BLaER1 treated with 17β-estradiol and CSF1 and Interleukin-3, amounts not matched to agents 10 nM and 100 nM (cell line): ENCODE measurements at regions not wholly inside any gene's neighbourhood (a gene's known extent, or its start where the extent isn't known, plus 50 kb on each side); places are given as distances from the start of the nearest gene placed in this dataset.

Experiments
- H3K27ac ChIP-seq, 11 experiments: shearing (Covaris generic); formaldehyde crosslinking; 2 replicates each; pipeline ENCODE4 v1.8.1; 2022
- H3K27me3 ChIP-seq, 11 experiments: shearing (Covaris generic); formaldehyde crosslinking; 2 replicates each; pipeline ENCODE4 v1.8.1; 2022
- H3K36me3 ChIP-seq, 11 experiments: shearing (Covaris generic); formaldehyde crosslinking; 2 replicates each; pipeline ENCODE4 v1.8.1; 2022
- H3K4me1 ChIP-seq, 10 experiments: shearing (Covaris generic); formaldehyde crosslinking; 2 replicates each; pipeline ENCODE4 v1.8.1; 2022
- H3K4me2 ChIP-seq, 11 experiments: shearing (Covaris generic); formaldehyde crosslinking; 2 replicates each; pipeline ENCODE4 v1.8.1; 2022
- H3K4me3 ChIP-seq, 10 experiments: shearing (Covaris generic); formaldehyde crosslinking; 2 replicates each; pipeline ENCODE4 v1.8.1; 2022
- H3K9ac ChIP-seq, 11 experiments: shearing (Covaris generic); formaldehyde crosslinking; 2 replicates each; pipeline ENCODE4 v1.8.1; 2022
- H3K9me3 ChIP-seq, 11 experiments: shearing (Covaris generic); formaldehyde crosslinking; replicated peaks in 1 of 11; 2 replicates each; pipeline ENCODE4 v1.8.1; 2022
- H4K20me1 ChIP-seq, 11 experiments: shearing (Covaris generic); formaldehyde crosslinking; 2 replicates each; pipeline ENCODE4 v1.8.1; 2022
- Cebpa-rat ChIP-seq, 11 experiments: shearing (Covaris generic); IDR thresholded peaks; 2 replicates each; pipeline ENCODE4 v1.8.1; 2022

GRCh38 chr3:31442755-31443154 lies 90.0 kb upstream of the STT3B start:
- no peak for TF ChIP-seq Cebpa-rat (IDR thresholded peaks at IDR 0.05)
- no peaks in the 10 kb centered on the region for H3K36me3 ChIP-seq

GRCh38 chr3:31444220-31445142 lies 88.2 kb upstream of the STT3B start:
- Histone ChIP-seq H3K9ac (no peak overlapping the region), H3K27ac (no peak overlapping the region), H3K27me3 (no peaks in the 10 kb centered on the region), H3K4me3 (no peak overlapping the region), H3K4me1 (peaks cover 0 to 13% (median 10%) of the 10 kb centered on the region in 10 experiments; a peak in 16 of 20 replicates), H4K20me1 (no peaks in the 10 kb centered on the region), H3K9me3 (peaks cover 10 to 20% (median 12%) of the 10 kb centered on the region in 11 experiments; a peak in 21 of 22 replicates), H3K4me2 (no peak overlapping the region), H3K36me3 (no peaks in the 10 kb centered on the region)
- TF ChIP-seq Cebpa-rat (IDR thresholded peaks at IDR 0.05): peak in 1 of 11 experiments; percentile 17; a peak in 1 of 22 replicates

More at GRCh38 chr3:31442755-31443154, 90.0 kb upstream of the STT3B start:
- Histone ChIP-seq H4K20me1 (no peaks in the 10 kb centered on the region), H3K4me2 (no peak overlapping the region), H3K27me3 (no peaks in the 10 kb centered on the region), H3K4me3 (no peak overlapping the region), H3K27ac (no peak overlapping the region), H3K9ac (no peak overlapping the region), H3K9me3 (peaks cover under 1 to 7% (median 2%) of the 10 kb centered on the region in 11 experiments; a peak in 17 of 22 replicates), H3K4me1 (no peaks in the 10 kb centered on the region)

GRCh38 chr3:31445701-31446100 lies 87.0 kb upstream of the STT3B start:
- Histone ChIP-seq H3K4me1 (peaks cover 0 to 13% (median 10%) of the 10 kb centered on the region in 10 experiments; a peak in 16 of 20 replicates), H3K9me3 (peaks cover 12 to 29% (median 20%) of the 10 kb centered on the region in 11 experiments; a peak in 21 of 22 replicates)

GRCh38 chr3:31448035-31448881 lies 84.5 kb upstream of the STT3B start:
- Histone ChIP-seq H4K20me1 (no peaks in the 10 kb centered on the region), H3K4me3 (no peak overlapping the region), H3K9me3 (peaks cover 17 to 37% (median 30%) of the 10 kb centered on the region in 11 experiments), H3K27me3 (no peaks in the 10 kb centered on the region), H3K27ac (no peak overlapping the region), H3K4me2 (peak overlapping the region in 9 of 11 experiments; percentile 5 to 60 (median 40); a peak in 16 of 22 replicates), H3K4me1 (peaks cover 3 to 13% (median 10%) of the 10 kb centered on the region in 10 experiments; a peak in 17 of 20 replicates), H3K36me3 (no peaks in the 10 kb centered on the region), H3K9ac (no peak overlapping the region)
- no peak for TF ChIP-seq Cebpa-rat (IDR thresholded peaks at IDR 0.05)

More at GRCh38 chr3:31445701-31446100, 87.0 kb upstream of the STT3B start:
- no peak overlapping the region for H3K4me2 ChIP-seq
- no peaks in the 10 kb centered on the region for H3K36me3 ChIP-seq
- H3K27ac ChIP-seq: no peak overlapping the region
- H4K20me1 ChIP-seq: no peaks in the 10 kb centered on the region
- H3K4me3 ChIP-seq: no peak overlapping the region
- no peaks in the 10 kb centered on the region for H3K27me3 ChIP-seq
- no peak for TF ChIP-seq Cebpa-rat (IDR thresholded peaks at IDR 0.05)
- no peak overlapping the region for H3K9ac ChIP-seq

GRCh38 chr3:31448882-31449243 lies 83.9 kb upstream of the STT3B start:
- H3K27me3 ChIP-seq: no peaks in the 10 kb centered on the region
- no peak overlapping the region for H3K4me3 ChIP-seq
- H3K36me3 ChIP-seq: no peaks in the 10 kb centered on the region
- no peaks in the 10 kb centered on the region for H4K20me1 ChIP-seq
- no peak overlapping the region for H3K9ac ChIP-seq
- no peak for TF ChIP-seq Cebpa-rat (IDR thresholded peaks at IDR 0.05)
- H3K4me2 ChIP-seq: peak overlapping the region in 9 of 11 experiments; percentile 5 to 60 (median 40); a peak in 16 of 22 replicates
- no peak overlapping the region for H3K27ac ChIP-seq
- H3K4me1 ChIP-seq: peaks cover 3 to 13% (median 10%) of the 10 kb centered on the region in 10 experiments; a peak in 17 of 20 replicates
- H3K9me3 ChIP-seq: peaks cover 17 to 39% (median 34%) of the 10 kb centered on the region in 11 experiments

- no peaks in the 10 kb centered on the region for H3K27me3 ChIP-seq
- H3K9ac ChIP-seq: no peak overlapping the region
- TF ChIP-seq Cebpa-rat (IDR thresholded peaks at IDR 0.05): no peak
- peaks cover 3 to 13% (median 10%) of the 10 kb centered on the region in 10 experiments; a peak in 17 of 20 replicates for H3K4me1 ChIP-seq
- H4K20me1 ChIP-seq: no peaks in the 10 kb centered on the region
- peak overlapping the region in 1 of 11 experiments; percentile 41; a peak in 1 of 22 replicates for H3K4me2 ChIP-seq
- peaks cover 17 to 39% (median 35%) of the 10 kb centered on the region in 11 experiments for H3K9me3 ChIP-seq
- no peak overlapping the region for H3K27ac ChIP-seq
- H3K36me3 ChIP-seq: no peaks in the 10 kb centered on the region
- H3K4me3 ChIP-seq: no peak overlapping the region
Observed at GRCh38 chr3:31449318-31449717, 83.4 kb upstream of the STT3B start.

- Histone ChIP-seq H3K27me3 (no peaks in the 10 kb centered on the region), H3K36me3 (no peaks in the 10 kb centered on the region), H3K27ac (no peak overlapping the region), H3K9ac (no peak overlapping the region), H3K4me1 (peaks cover 3 to 13% (median 10%) of the 10 kb centered on the region in 10 experiments; a peak in 17 of 20 replicates), H3K9me3 (peaks cover 17 to 46% (median 37%) of the 10 kb centered on the region in 11 experiments), H3K4me2 (no peak overlapping the region), H4K20me1 (no peaks in the 10 kb centered on the region), H3K4me3 (no peak overlapping the region)
- no peak for TF ChIP-seq Cebpa-rat (IDR thresholded peaks at IDR 0.05)
Observed at GRCh38 chr3:31450345-31450744, 82.4 kb upstream of the STT3B start.

- TF ChIP-seq Cebpa-rat (IDR thresholded peaks at IDR 0.05): no peak
- Histone ChIP-seq H3K9me3 (peaks cover 17 to 52% (median 43%) of the 10 kb centered on the region in 11 experiments), H3K4me2 (no peak overlapping the region), H3K27ac (no peak overlapping the region), H3K4me1 (peaks cover 10 to 20% (median 12%) of the 10 kb centered on the region in 10 experiments), H3K36me3 (no peaks in the 10 kb centered on the region), H3K4me3 (no peak overlapping the region), H3K27me3 (no peaks in the 10 kb centered on the region), H3K9ac (no peak overlapping the region), H4K20me1 (no peaks in the 10 kb centered on the region)
Observed at GRCh38 chr3:31452495-31453106, 80.1 kb upstream of the STT3B start.
